ENCODE measurements at regions not wholly inside any gene's neighbourhood (a gene's known extent, or its start where the extent isn't known, plus 50 kb on each side); places are given as distances from the start of the nearest gene placed in this dataset.

DNA sequence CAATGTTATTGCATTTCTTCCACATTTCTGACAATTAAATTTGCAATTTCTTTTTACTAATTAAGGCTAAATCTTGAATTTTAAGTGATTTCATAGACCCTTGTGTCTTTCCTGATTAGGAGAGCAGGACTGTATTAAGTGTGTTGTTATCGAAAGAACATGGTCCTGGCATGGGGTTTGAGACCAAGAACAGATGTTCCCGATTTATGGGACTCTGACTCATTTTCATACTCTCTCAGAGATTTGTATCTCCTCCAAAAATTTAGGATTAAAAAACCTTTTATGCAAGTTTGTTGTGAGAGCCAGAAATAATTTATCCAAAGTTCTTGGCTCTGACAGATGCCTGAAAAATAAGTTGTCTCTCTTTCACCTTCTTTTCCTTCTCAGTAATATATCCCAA is 589.3 kb upstream of the ARGLU1 start:
- no peak overlapping the region for H3K9ac ChIP-seq
- no peak overlapping the region; the same call in 1 of the 2 replicates for H3K4me2 ChIP-seq
- no peak overlapping the region for H2AFZ ChIP-seq (ENCODE audit: low read depth)
- no peaks in the 10 kb centered on the region for H4K20me1 ChIP-seq (ENCODE audit: insufficient read depth)
- no peaks in the 10 kb centered on the region for H3K27me3 ChIP-seq (ENCODE audit: insufficient read depth)
- ChIA-PET POLR2A (no interaction called here), CTCF (interaction anchor here (1.5 kb wide), 1 partner anchor 13 kb away, joined by 3 read pairs; no protein-coding TSS in a partner anchor)
- H3K9me2 ChIP-seq, result no peaks in the 10 kb centered on the region; the same call in 1 of the 2 replicates
- H3K36me3 ChIP-seq (replicated peaks in 1 of 2; ENCODE audit: control insufficient read depth in 1 of 2, insufficient read depth in 2 of 2, low read length in 1 of 2), result no peaks in the 10 kb centered on the region
- peaks cover 0 to 3% of the 10 kb centered on the region in 2 experiments; a peak in 3 of 4 replicates for H3K4me1 ChIP-seq (ENCODE audit: control insufficient read depth in 1 of 2, insufficient read depth in 2 of 2, low read depth in 1 of 2, low read length in 1 of 2)
- peak overlapping the region; percentile 19 to 62; a peak in 2 of 4 replicates for H3K27ac ChIP-seq (ENCODE audit: low read depth in 2 of 2, low read length in 1 of 2)
- no peaks in the 10 kb centered on the region for H3K9me3 ChIP-seq
- DNase-seq, result no peak
- TF ChIP-seq CHD2 (IDR thresholded peaks at IDR 0.05; ENCODE audit: low read length, partially characterized antibody) (no peak), ELF1 (IDR thresholded peaks at IDR 0.05) (no peak), TCF12 (IDR thresholded peaks at IDR 0.05) (peak; percentile 68), POLR2AphosphoS5 (IDR thresholded peaks at IDR 0.05; ENCODE audit: low read depth, low read length) (0 out of 2 replicates have a peak, but pooled peaks have one; percentile 28)
- TF ChIP-seq, protein P1, sequence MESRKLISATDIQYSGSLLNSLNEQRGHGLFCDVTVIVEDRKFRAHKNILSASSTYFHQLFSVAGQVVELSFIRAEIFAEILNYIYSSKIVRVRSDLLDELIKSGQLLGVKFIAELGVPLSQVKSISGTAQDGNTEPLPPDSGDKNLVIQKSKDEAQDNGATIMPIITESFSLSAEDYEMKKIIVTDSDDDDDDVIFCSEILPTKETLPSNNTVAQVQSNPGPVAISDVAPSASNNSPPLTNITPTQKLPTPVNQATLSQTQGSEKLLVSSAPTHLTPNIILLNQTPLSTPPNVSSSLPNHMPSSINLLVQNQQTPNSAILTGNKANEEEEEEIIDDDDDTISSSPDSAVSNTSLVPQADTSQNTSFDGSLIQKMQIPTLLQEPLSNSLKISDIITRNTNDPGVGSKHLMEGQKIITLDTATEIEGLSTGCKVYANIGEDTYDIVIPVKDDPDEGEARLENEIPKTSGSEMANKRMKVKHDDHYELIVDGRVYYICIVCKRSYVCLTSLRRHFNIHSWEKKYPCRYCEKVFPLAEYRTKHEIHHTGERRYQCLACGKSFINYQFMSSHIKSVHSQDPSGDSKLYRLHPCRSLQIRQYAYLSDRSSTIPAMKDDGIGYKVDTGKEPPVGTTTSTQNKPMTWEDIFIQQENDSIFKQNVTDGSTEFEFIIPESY (IDR thresholded peaks at IDR 0.05; ENCODE audit: borderline replicate concordance, low read depth), result no peak
- TF ChIP-seq, protein P2, sequence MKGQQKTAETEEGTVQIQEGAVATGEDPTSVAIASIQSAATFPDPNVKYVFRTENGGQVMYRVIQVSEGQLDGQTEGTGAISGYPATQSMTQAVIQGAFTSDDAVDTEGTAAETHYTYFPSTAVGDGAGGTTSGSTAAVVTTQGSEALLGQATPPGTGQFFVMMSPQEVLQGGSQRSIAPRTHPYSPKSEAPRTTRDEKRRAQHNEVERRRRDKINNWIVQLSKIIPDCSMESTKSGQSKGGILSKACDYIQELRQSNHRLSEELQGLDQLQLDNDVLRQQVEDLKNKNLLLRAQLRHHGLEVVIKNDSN (IDR thresholded peaks at IDR 0.05; ENCODE audit: borderline replicate concordance, low read depth), result no peak
- H3K79me2 ChIP-seq (ENCODE audit: insufficient read depth), result no peaks in the 10 kb centered on the region
- H3K4me3 ChIP-seq (ENCODE audit: low read depth in 2 of 2, low read length in 1 of 2), result no peak overlapping the region
- 4% methylated on average over 2 of the region's 2 CpGs for WGBS (ENCODE audit: low lambda C conversion rate)
- no peaks in the 10 kb centered on the region for H3F3A ChIP-seq (replicated peaks; ENCODE audit: insufficient read depth)

DNA sequence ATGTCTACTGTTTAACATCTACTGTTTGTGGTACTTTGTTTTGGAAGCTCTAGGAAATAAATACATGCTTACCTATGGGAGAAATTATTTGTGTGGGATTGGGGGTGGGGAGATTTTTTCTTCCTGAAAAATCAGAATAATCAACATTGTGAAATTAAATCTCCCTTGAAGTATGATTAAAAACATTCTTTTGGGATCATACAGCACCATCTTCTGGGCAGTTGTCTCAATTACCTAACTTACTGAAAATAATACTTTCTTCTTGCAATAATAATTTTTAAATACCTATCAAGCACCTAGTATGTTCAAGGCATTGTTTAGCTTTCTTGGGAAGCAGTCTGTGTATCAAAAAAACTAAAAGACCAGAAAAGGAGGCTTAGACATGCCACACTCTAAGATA is 576.5 kb upstream of the ARGLU1 start:
- POLR2A ChIA-PET, result no interaction called here
- Histone ChIP-seq H3K36me3 (replicated peaks in 1 of 2; ENCODE audit: control insufficient read depth in 1 of 2, insufficient read depth in 2 of 2, low read length in 1 of 2) (no peaks in the 10 kb centered on the region), H3K4me1 (ENCODE audit: control insufficient read depth in 1 of 2, insufficient read depth in 2 of 2, low read depth in 1 of 2, low read length in 1 of 2) (no peaks in the 10 kb centered on the region; a peak in 2 of 4 replicates), H4K20me1 (ENCODE audit: insufficient read depth) (no peaks in the 10 kb centered on the region), H2AFZ (ENCODE audit: low read depth) (no peak overlapping the region), H3K4me2 (no peak overlapping the region), H3K9me2 (no peaks in the 10 kb centered on the region), H3K9me3 (no peaks in the 10 kb centered on the region), H3K4me3 (ENCODE audit: low read depth in 2 of 2, low read length in 1 of 2) (no peak overlapping the region), H3K79me2 (ENCODE audit: insufficient read depth) (no peaks in the 10 kb centered on the region), H3F3A (replicated peaks; ENCODE audit: insufficient read depth) (no peaks in the 10 kb centered on the region), H3K9ac (no peak overlapping the region), H3K27me3 (ENCODE audit: insufficient read depth) (no peaks in the 10 kb centered on the region), H3K27ac (ENCODE audit: low read depth in 2 of 2, low read length in 1 of 2) (no peak overlapping the region)
- CTCF ChIA-PET, result interaction anchor here (0.9 to 1.3 kb wide), 4 partner anchors 11 to 203 kb away, joined by 3 to 6 read pairs (median 4); no protein-coding TSS in a partner anchor
- TF ChIP-seq TAF1 (IDR thresholded peaks at IDR 0.05; ENCODE audit: borderline replicate concordance, low read depth, low read length), result no peak
- TF ChIP-seq, protein P3, sequence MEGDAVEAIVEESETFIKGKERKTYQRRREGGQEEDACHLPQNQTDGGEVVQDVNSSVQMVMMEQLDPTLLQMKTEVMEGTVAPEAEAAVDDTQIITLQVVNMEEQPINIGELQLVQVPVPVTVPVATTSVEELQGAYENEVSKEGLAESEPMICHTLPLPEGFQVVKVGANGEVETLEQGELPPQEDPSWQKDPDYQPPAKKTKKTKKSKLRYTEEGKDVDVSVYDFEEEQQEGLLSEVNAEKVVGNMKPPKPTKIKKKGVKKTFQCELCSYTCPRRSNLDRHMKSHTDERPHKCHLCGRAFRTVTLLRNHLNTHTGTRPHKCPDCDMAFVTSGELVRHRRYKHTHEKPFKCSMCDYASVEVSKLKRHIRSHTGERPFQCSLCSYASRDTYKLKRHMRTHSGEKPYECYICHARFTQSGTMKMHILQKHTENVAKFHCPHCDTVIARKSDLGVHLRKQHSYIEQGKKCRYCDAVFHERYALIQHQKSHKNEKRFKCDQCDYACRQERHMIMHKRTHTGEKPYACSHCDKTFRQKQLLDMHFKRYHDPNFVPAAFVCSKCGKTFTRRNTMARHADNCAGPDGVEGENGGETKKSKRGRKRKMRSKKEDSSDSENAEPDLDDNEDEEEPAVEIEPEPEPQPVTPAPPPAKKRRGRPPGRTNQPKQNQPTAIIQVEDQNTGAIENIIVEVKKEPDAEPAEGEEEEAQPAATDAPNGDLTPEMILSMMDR (IDR thresholded peaks at IDR 0.05), result peak; percentile 37; the same call in 1 of the 2 replicates
- TF ChIP-seq RAD21 (IDR thresholded peaks at IDR 0.05; ENCODE audit: low read length), result peak; percentile 51
- TF ChIP-seq TEAD4 (IDR thresholded peaks at IDR 0.05; ENCODE audit: borderline replicate concordance, insufficient read depth), result no peak
- TF ChIP-seq TCF12 (IDR thresholded peaks at IDR 0.05), result no peak
- no peak for DNase-seq
